ENCODE measurements at regions not wholly inside any gene's neighbourhood (a gene's known extent, or its start where the extent isn't known, plus 50 kb on each side); places are given as distances from the start of the nearest gene placed in this dataset.

DNA sequence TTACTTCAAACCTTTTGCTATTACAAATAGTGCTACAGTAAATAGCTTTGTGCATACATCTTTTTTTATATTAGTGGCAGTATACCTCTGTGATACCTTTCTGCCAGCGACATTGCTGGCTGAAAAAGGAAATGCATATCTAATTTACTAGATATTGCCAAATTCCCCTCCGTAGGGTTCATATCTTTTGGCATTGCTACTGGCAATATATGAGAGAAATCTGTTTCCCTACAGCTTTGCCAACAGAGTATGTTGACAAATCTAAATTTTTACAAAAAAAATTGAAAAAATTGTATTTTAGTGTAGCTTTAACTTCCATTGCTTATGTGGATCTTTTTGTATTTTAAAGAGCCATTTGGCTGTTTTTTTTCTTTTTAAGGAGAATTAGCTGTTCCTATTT is 426.7 kb downstream of the TRIB2 start:
- no peak for TF ChIP-seq EZH2phosphoT487 (IDR thresholded peaks at IDR 0.05; ENCODE audit: borderline replicate concordance, low read depth, low read length)
- TF ChIP-seq, protein P1, sequence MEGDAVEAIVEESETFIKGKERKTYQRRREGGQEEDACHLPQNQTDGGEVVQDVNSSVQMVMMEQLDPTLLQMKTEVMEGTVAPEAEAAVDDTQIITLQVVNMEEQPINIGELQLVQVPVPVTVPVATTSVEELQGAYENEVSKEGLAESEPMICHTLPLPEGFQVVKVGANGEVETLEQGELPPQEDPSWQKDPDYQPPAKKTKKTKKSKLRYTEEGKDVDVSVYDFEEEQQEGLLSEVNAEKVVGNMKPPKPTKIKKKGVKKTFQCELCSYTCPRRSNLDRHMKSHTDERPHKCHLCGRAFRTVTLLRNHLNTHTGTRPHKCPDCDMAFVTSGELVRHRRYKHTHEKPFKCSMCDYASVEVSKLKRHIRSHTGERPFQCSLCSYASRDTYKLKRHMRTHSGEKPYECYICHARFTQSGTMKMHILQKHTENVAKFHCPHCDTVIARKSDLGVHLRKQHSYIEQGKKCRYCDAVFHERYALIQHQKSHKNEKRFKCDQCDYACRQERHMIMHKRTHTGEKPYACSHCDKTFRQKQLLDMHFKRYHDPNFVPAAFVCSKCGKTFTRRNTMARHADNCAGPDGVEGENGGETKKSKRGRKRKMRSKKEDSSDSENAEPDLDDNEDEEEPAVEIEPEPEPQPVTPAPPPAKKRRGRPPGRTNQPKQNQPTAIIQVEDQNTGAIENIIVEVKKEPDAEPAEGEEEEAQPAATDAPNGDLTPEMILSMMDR (conservative IDR thresholded peaks at IDR 0.05; ENCODE audit: low read length): no peak
- Histone ChIP-seq H3K27ac (ENCODE audit: low read depth, low read length, poor library complexity, severe bottlenecking) (no peak overlapping the region), H2AFZ (ENCODE audit: low read length) (no peak overlapping the region), H3K4me1 (ENCODE audit: insufficient read depth, low read length, poor library complexity, severe bottlenecking) (no peaks in the 10 kb centered on the region), H3K79me2 (ENCODE audit: insufficient read depth, low read depth, low read length) (no peaks in the 10 kb centered on the region), H3K9me3 (ENCODE audit: low read length) (no peaks in the 10 kb centered on the region), H3K4me2 (ENCODE audit: low read length) (no peak overlapping the region), H3K4me3 (ENCODE audit: low read depth, low read length, poor library complexity, severe bottlenecking) (no peak overlapping the region), H3K9me2 (ENCODE audit: insufficient read depth, low read length) (0 out of 2 replicates have a peak, but pooled peaks cover 3% of the 10 kb centered on the region), H4K20me1 (ENCODE audit: insufficient read depth, low read length) (no peaks in the 10 kb centered on the region), H3K36me3 (ENCODE audit: insufficient read depth, low read length) (no peaks in the 10 kb centered on the region)
- BruUV-seq (replicated peaks): no TSS peak
- ChIA-PET POLR2A (interaction anchor here (0.6 to 1.6 kb wide), 3 partner anchors 16 to 1340 kb away, joined by 3 to 9 read pairs (median 4); no protein-coding TSS in a partner anchor), CTCF (ENCODE audit: unreplicated experiment) (no interaction called here)
- intact Hi-C loops (cut with micrococcal nuclease; ENCODE audit: unreplicated experiment): no loop called here
- DNase-seq (ENCODE audit: low spot score): no peak

DNA sequence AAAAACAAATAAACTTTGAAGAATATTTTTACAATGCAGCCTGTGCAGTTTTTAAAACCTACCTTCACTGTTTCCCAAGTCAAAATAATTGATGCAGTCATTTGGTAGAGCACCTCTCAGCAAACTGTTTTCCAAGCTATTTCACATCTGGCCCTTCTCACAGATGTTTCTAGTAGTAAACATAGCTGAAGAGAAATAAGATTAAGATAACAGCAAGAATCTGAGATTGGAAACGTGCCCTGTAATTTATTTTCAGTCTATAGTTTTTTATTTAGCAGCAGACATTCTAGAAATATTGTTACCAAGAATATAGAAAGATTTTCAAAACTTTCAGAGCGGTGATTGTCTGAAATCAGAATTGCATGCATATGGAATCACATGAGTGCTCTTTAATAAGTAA is 440.2 kb downstream of the TRIB2 start:
- H3K4me2 ChIP-seq (ENCODE audit: low read length): no peak overlapping the region
- POLR2A ChIA-PET: no interaction called here

DNA sequence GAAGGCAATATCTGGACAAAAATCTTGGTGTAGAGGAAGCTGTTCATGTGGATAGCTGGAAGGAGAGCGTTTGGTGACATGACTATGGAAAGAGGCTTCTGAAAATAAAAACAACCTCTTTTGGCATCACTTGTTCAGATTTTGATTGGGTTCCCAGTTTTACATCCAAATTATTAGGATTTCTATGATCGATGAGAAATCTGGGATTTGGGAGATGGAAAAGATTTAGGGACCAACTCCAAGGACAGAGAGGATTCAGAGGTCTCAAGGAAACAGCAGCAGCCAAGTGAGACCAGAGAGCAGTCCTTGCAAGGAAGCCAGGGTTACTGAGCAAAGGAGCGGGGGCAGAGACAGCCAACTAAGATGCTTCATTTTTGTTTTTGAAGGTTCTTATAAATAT is 441.7 kb downstream of the TRIB2 start:
- no peaks in the 10 kb centered on the region for H4K20me1 ChIP-seq (ENCODE audit: insufficient read depth, low read length)
- no peaks in the 10 kb centered on the region for H3K4me1 ChIP-seq (ENCODE audit: insufficient read depth, low read length, poor library complexity, severe bottlenecking)
- intact Hi-C loops (cut with micrococcal nuclease; ENCODE audit: unreplicated experiment): no loop called here
- no peaks in the 10 kb centered on the region for H3K9me3 ChIP-seq (ENCODE audit: low read length)
- H3K27ac ChIP-seq (ENCODE audit: low read depth, low read length, poor library complexity, severe bottlenecking): no peak overlapping the region
- POLR2A ChIA-PET: interaction anchor here (2.2 kb wide), 1 partner anchor 16 kb away, joined by 9 read pairs; no protein-coding TSS in a partner anchor
- H3K4me2 ChIP-seq (ENCODE audit: low read length): no peak overlapping the region
- CTCF ChIA-PET (ENCODE audit: unreplicated experiment): no interaction called here
- TF ChIP-seq, protein P1 (conservative IDR thresholded peaks at IDR 0.05; ENCODE audit: low read length): no peak
- TF ChIP-seq EZH2phosphoT487 (IDR thresholded peaks at IDR 0.05; ENCODE audit: borderline replicate concordance, low read depth, low read length): no peak
- H3K36me3 ChIP-seq (ENCODE audit: insufficient read depth, low read length): no peaks in the 10 kb centered on the region
- no TSS peak for BruUV-seq (replicated peaks)
- DNase-seq (ENCODE audit: low spot score): no peak
- H3K4me3 ChIP-seq (ENCODE audit: low read depth, low read length, poor library complexity, severe bottlenecking): no peak overlapping the region
- no peak overlapping the region for H2AFZ ChIP-seq (ENCODE audit: low read length)
- H3K79me2 ChIP-seq (ENCODE audit: insufficient read depth, low read depth, low read length): no peaks in the 10 kb centered on the region
- no peaks in the 10 kb centered on the region for H3K9me2 ChIP-seq (ENCODE audit: insufficient read depth, low read length)

More for the DNA sequence above, 440.2 kb downstream of the TRIB2 start:
- no peak for DNase-seq (ENCODE audit: low spot score)
- no peaks in the 10 kb centered on the region for H3K4me1 ChIP-seq (ENCODE audit: insufficient read depth, low read length, poor library complexity, severe bottlenecking)
- intact Hi-C loops (cut with micrococcal nuclease; ENCODE audit: unreplicated experiment): no loop called here
- H3K9me3 ChIP-seq (ENCODE audit: low read length): no peaks in the 10 kb centered on the region
- BruUV-seq (replicated peaks): no TSS peak
- no peaks in the 10 kb centered on the region for H3K79me2 ChIP-seq (ENCODE audit: insufficient read depth, low read depth, low read length)
- no peak for TF ChIP-seq EZH2phosphoT487 (IDR thresholded peaks at IDR 0.05; ENCODE audit: borderline replicate concordance, low read depth, low read length)
- TF ChIP-seq, protein P1 (conservative IDR thresholded peaks at IDR 0.05; ENCODE audit: low read length): no peak
- no peaks in the 10 kb centered on the region for H4K20me1 ChIP-seq (ENCODE audit: insufficient read depth, low read length)
- H2AFZ ChIP-seq (ENCODE audit: low read length): no peak overlapping the region
- no peak overlapping the region for H3K27ac ChIP-seq (ENCODE audit: low read depth, low read length, poor library complexity, severe bottlenecking)
- H3K36me3 ChIP-seq (ENCODE audit: insufficient read depth, low read length): no peaks in the 10 kb centered on the region
- no peaks in the 10 kb centered on the region for H3K9me2 ChIP-seq (ENCODE audit: insufficient read depth, low read length)
- CTCF ChIA-PET (ENCODE audit: unreplicated experiment): no interaction called here
- no peak overlapping the region for H3K4me3 ChIP-seq (ENCODE audit: low read depth, low read length, poor library complexity, severe bottlenecking)
